Body of pancreas (tissue), 4 donors: ENCODE measurements at regions not wholly inside any gene's neighbourhood (a gene's known extent, or its start where the extent isn't known, plus 50 kb on each side); places are given as distances from the start of the nearest gene placed in this dataset.

Experiments
- ATAC-seq: fragments of 150-250 bp; one replicate; pipeline ENCODE4 v1.9.1; 2016
- DNase-seq, 4 donors: peaks; one replicate each; pipeline ENCODE4 v3.0.0-alpha.2; 2019
- H3K27ac ChIP-seq, 4 donors: fragments of 200-600 bp; sonication (generic); 1 replicate in 3 of 4; 2 replicates in 1 of 4; pipeline versions ENCODE4 v1.5.1 to v1.6.1; 2016 to 2019; ENCODE audit warnings: mild to moderate bottlenecking in 1 of 4, mixed read lengths in 1 of 4, moderate library complexity in 1 of 4
- H3K27me3 ChIP-seq, 2 donors: fragments of 200-600 bp; sonication (generic); one replicate each; pipeline ENCODE4 v1.6.0; 2016; ENCODE audit warnings: mild to moderate bottlenecking in 1 of 2
- H3K36me3 ChIP-seq, 2 donors: fragments of 200-600 bp; sonication (generic); replicated peaks in 1 of 2; 2 replicates each; pipeline ENCODE4 v1.5.1; 2016; ENCODE audit warnings: low read depth in 2 of 2; ENCODE audit not compliant: insufficient read depth in 1 of 2
- H3K4me1 ChIP-seq: fragments of 200-600 bp; sonication (generic); one replicate; pipeline ENCODE4 v1.6.0; 2016
- H3K4me3 ChIP-seq, 2 donors: fragments of 200-600 bp; sonication (generic); 1 replicate in 1 of 2; 2 replicates in 1 of 2; pipeline ENCODE4 v1.5.1; 2016 to 2019
- H3K9me3 ChIP-seq, 3 donors: fragments of 200-600 bp; sonication (generic); 1 replicate in 2 of 3; 2 replicates in 1 of 3; pipeline ENCODE4 v1.5.1; 2016
- CTCF ChIP-seq, 7 experiments: fragments of 450-650 bp in 4 of 7; fragments of 200-600 bp in 3 of 7; sonication (generic) in 3 of 7; IDR thresholded peaks; one replicate each; pipeline ENCODE4 v1.5.1; 2016 to 2019; ENCODE audit warnings: antibody characterized with exemption in 7 of 7
- POLR2A ChIP-seq, 3 donors: fragments of 450-650 bp; IDR thresholded peaks; one replicate each; pipeline ENCODE4 v1.6.1; 2016; ENCODE audit warnings: antibody characterized with exemption in 3 of 3, mild to moderate bottlenecking in 2 of 3
- WGBS, 2 donors: methylation state at CpG; one replicate each; pipeline ENCODE4 v1.1.5; 2017; 5-methylcytosine and 5-hydroxymethylcytosine counted together
- intact Hi-C: fragments of 100-400 bp; cut with DNase I; formaldehyde crosslinking; loops from one replicate; pipeline ENCODE4 v1.15.1; 2023

- ATAC-seq (no peak), DNase-seq (peak in 1 of 4 donors; percentile 13)
- no peaks in the 10 kb centered on the region for H3K27me3 ChIP-seq
- peaks cover 13% of the 10 kb centered on the region for H3K4me1 ChIP-seq
- no peaks in the 10 kb centered on the region for H3K36me3 ChIP-seq
- 65 to 70% methylated on average over 5 of the region's 5 CpGs for WGBS, 2 donors
- TF ChIP-seq POLR2A (IDR thresholded peaks at IDR 0.05): no peak
- TF ChIP-seq CTCF (IDR thresholded peaks at IDR 0.05): no peak
- H3K9me3 ChIP-seq: no peaks in the 10 kb centered on the region
- no peak overlapping the region for H3K4me3 ChIP-seq
- intact Hi-C loops: no loop called here
- H3K27ac ChIP-seq: peak overlapping the region in 1 of 4 donors; percentile 45
Observed at GRCh38 chr5:67971971-67972821, 243.4 kb upstream of the PIK3R1 start.

- Histone ChIP-seq H3K36me3 (no peaks in the 10 kb centered on the region), H3K27ac (peak overlapping the region in 1 of 4 donors; percentile 45), H3K9me3 (no peaks in the 10 kb centered on the region), H3K4me3 (no peak overlapping the region), H3K27me3 (no peaks in the 10 kb centered on the region), H3K4me1 (peaks cover 13% of the 10 kb centered on the region)
- intact Hi-C loops: no loop called here
- TF ChIP-seq CTCF (IDR thresholded peaks at IDR 0.05): no peak
- no peak for TF ChIP-seq POLR2A (IDR thresholded peaks at IDR 0.05)
- DNase-seq (peak in 2 of 4 donors; percentile 8 to 15), ATAC-seq (peak; percentile 69)
- WGBS, 2 donors: 5 to 12% methylated on average over 4 of the region's 4 CpGs
Observed at GRCh38 chr5:67971223-67971830, 244.2 kb upstream of the PIK3R1 start.

- no peak for DNase-seq
- Histone ChIP-seq H3K4me1 (peaks cover 16% of the 10 kb centered on the region), H3K4me3 (no peak overlapping the region), H3K9me3 (no peaks in the 10 kb centered on the region), H3K27me3 (no peaks in the 10 kb centered on the region), H3K27ac (no peak overlapping the region), H3K36me3 (no peaks in the 10 kb centered on the region)
- TF ChIP-seq POLR2A (IDR thresholded peaks at IDR 0.05) (no peak), CTCF (IDR thresholded peaks at IDR 0.05) (no peak)
- no peak for ATAC-seq
- intact Hi-C loops: no loop called here
- WGBS, 2 donors: 78 to 83% methylated on average over 2 of the region's 2 CpGs
Observed at GRCh38 chr5:67969631-67970030, 245.9 kb upstream of the PIK3R1 start.

DNA sequence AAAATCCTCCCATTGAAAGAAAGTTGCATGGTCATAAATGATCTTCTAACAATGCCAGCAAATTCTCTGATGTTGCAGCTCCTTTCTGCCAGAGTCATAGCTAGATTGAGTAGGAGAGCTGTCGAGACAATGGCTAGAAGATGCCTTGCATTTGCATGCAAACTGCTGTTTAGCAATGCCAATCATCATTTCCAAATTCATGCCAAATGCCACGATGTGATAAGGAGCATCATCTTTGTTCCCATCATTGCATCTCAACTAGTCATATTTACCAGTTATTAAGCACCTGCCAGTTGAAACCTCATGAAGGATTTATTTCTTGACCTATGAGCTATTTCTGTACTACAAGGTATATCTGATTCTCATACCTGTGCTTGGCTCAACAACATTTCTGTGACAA, 246.4 kb upstream of the PIK3R1 start:
- Histone ChIP-seq H3K27ac (no peak overlapping the region), H3K9me3 (no peaks in the 10 kb centered on the region), H3K4me3 (no peak overlapping the region), H3K27me3 (no peaks in the 10 kb centered on the region), H3K36me3 (no peaks in the 10 kb centered on the region), H3K4me1 (peaks cover 21% of the 10 kb centered on the region)
- ATAC-seq (no peak), DNase-seq (no peak)
- intact Hi-C loops: no loop called here
- TF ChIP-seq CTCF (IDR thresholded peaks at IDR 0.05) (no peak), POLR2A (IDR thresholded peaks at IDR 0.05) (no peak)
- WGBS, 2 donors: 78 to 80% methylated on average over 2 of the region's 2 CpGs
